ENCODE measurements at regions not wholly inside any gene's neighbourhood (a gene's known extent, or its start where the extent isn't known, plus 50 kb on each side); places are given as distances from the start of the nearest gene placed in this dataset.

- TF ChIP-seq ZNF318 (CRISPR knock-in tag; IDR thresholded peaks at IDR 0.05): no peak
Observed at GRCh38 chr4:11904117-11904535, 475.4 kb upstream of the HS3ST1 start (continued).

GRCh38 chr4:11901089-11901488 lies 472.4 kb upstream of the HS3ST1 start:
- H2AFZ ChIP-seq (ENCODE audit: low read length): no peak overlapping the region
- H3K27ac ChIP-seq (ENCODE audit: extremely low read length, insufficient read depth, low read length): no peak overlapping the region
- no peaks in the 10 kb centered on the region for H3K79me2 ChIP-seq (ENCODE audit: insufficient read depth, low read length)
- ChIA-PET POLR2A (no interaction called here), CTCF (ENCODE audit: low intra/inter-chr PET ratio, low total read pairs) (no interaction called here)
- no peak overlapping the region for H3K4me3 ChIP-seq (replicated peaks in 1 of 3; ENCODE audit: insufficient read depth in 1 of 3, low read depth in 2 of 3, low read length in 3 of 3)
- in situ Hi-C loops (cut with HindIII; ENCODE audit: extremely low pct_ligation_motif_present, low pct_unique_long_range_greater_than_20kb): no loop called here
- H3K9me3 ChIP-seq (ENCODE audit: low read length): peaks cover 97% of the 10 kb centered on the region
- no peak overlapping the region for H3K4me2 ChIP-seq (ENCODE audit: low read depth, low read length)
- no peak for ATAC-seq
- H3K36me3 ChIP-seq (replicated peaks in 1 of 2; ENCODE audit: control insufficient read depth in 1 of 2, insufficient read depth in 2 of 2, low read length in 2 of 2): no peaks in the 10 kb centered on the region
- BruUV-seq (replicated peaks): no TSS peak
- H3K27me3 ChIP-seq (ENCODE audit: control insufficient read depth in 1 of 2, insufficient read depth in 2 of 2, low read length in 2 of 2): no peaks in the 10 kb centered on the region
- 11% methylated on average over 1 of the region's 1 CpG for WGBS (ENCODE audit: low lambda C conversion rate)
- no peak for FAIRE-seq
- no peak for DNase-seq (ENCODE audit: low spot score)
- intact Hi-C loops (cut with micrococcal nuclease; ENCODE audit: unreplicated experiment): no loop called here
- no peaks in the 10 kb centered on the region for H4K20me1 ChIP-seq (ENCODE audit: insufficient read depth, low read length)
- H3K4me1 ChIP-seq (ENCODE audit: insufficient read depth, low read length): no peaks in the 10 kb centered on the region
- H3K9ac ChIP-seq (ENCODE audit: insufficient read depth, low read depth, low read length): no peak overlapping the region
- TF ChIP-seq ZNF484 (CRISPR knock-in tag; IDR thresholded peaks at IDR 0.05; ENCODE audit: borderline replicate concordance, low read depth) (no peak), ZNF276 (CRISPR knock-in tag; IDR thresholded peaks at IDR 0.05; ENCODE audit: low read depth) (no peak), NFATC3 (CRISPR knock-in tag; IDR thresholded peaks at IDR 0.05) (no peak), YY1 (IDR thresholded peaks at IDR 0.05; ENCODE audit: insufficient read depth, insufficient replicate concordance, low read depth, low read length) (no peak), PRDM15 (CRISPR knock-in tag; IDR thresholded peaks at IDR 0.05) (no peak), ZBTB7B (CRISPR knock-in tag; IDR thresholded peaks at IDR 0.05) (no peak), ZNF7 (CRISPR knock-in tag; IDR thresholded peaks at IDR 0.05) (no peak), JARID2 (CRISPR knock-in tag; IDR thresholded peaks at IDR 0.05; ENCODE audit: insufficient replicate concordance) (no peak), MZF1 (CRISPR knock-in tag; IDR thresholded peaks at IDR 0.05; ENCODE audit: borderline replicate concordance) (no peak)

All from HepG2 (cell line).